H9 (cell line): ENCODE measurements at regions not wholly inside any gene's neighbourhood (a gene's known extent, or its start where the extent isn't known, plus 50 kb on each side); places are given as distances from the start of the nearest gene placed in this dataset.

Source experiments
- DNase-seq: peaks from one replicate; pipeline ENCODE4 v3.0.0-alpha.2; 2017
- H2AFZ ChIP-seq: one replicate; pipeline ENCODE4 v1.6.1; 2013; ENCODE audit warnings: mild to moderate bottlenecking, low read length, control low read depth, moderate library complexity
- H2AK5ac ChIP-seq: 2 replicates; pipeline ENCODE4 v1.6.1; 2013; ENCODE audit warnings: low read length, control low read depth, mixed read lengths; ENCODE audit not compliant: insufficient read length
- H2BK120ac ChIP-seq: one replicate; pipeline ENCODE4 v1.6.1; 2013; ENCODE audit warnings: low read depth, mild to moderate bottlenecking, low read length, control low read depth, inconsistent platforms; ENCODE audit not compliant: poor library complexity, severe bottlenecking
- H2BK12ac ChIP-seq: 2 replicates; pipeline ENCODE4 v1.6.1; 2013; ENCODE audit warnings: low read length, control low read depth, mixed read lengths, low read depth; ENCODE audit not compliant: insufficient read length
- H2BK15ac ChIP-seq: 2 replicates; pipeline ENCODE4 v1.6.1; 2013; ENCODE audit warnings: low read depth, low read length, control low read depth
- H2BK20ac ChIP-seq: one replicate; pipeline ENCODE4 v1.6.1; 2013; ENCODE audit warnings: low read depth, mild to moderate bottlenecking, low read length, control low read depth, inconsistent platforms; ENCODE audit not compliant: poor library complexity, severe bottlenecking
- H2BK5ac ChIP-seq: 2 replicates; pipeline ENCODE4 v1.6.1; 2013; ENCODE audit warnings: low read length, control low read depth, mixed read lengths; ENCODE audit not compliant: insufficient read length
- H3K14ac ChIP-seq: 2 replicates; pipeline ENCODE4 v1.6.1; 2013; ENCODE audit warnings: low read length, control low read depth; ENCODE audit not compliant: insufficient read depth
- H3K18ac ChIP-seq: 2 replicates; pipeline ENCODE4 v1.6.1; 2013; ENCODE audit warnings: low read depth, mild to moderate bottlenecking, mixed read lengths, low read length, control low read depth; ENCODE audit not compliant: insufficient read length
- H3K23ac ChIP-seq: 2 replicates; pipeline ENCODE4 v1.6.1; 2013; ENCODE audit warnings: low read length, control low read depth, mixed read lengths, low read depth; ENCODE audit not compliant: insufficient read length
- H3K23me2 ChIP-seq: 2 replicates; pipeline ENCODE4 v1.6.1; 2013; ENCODE audit warnings: low read depth, mild to moderate bottlenecking, mixed read lengths, low read length, control low read depth; ENCODE audit not compliant: insufficient read length, poor library complexity, severe bottlenecking
- H3K27ac ChIP-seq: 2 replicates; pipeline ENCODE4 v1.5.1; 2013; ENCODE audit warnings: low read length, control low read depth, mixed read lengths, low read depth; ENCODE audit not compliant: insufficient read length
- H3K27me3 ChIP-seq: 2 replicates; pipeline ENCODE4 v1.6.1; 2013; ENCODE audit warnings: low read length, control low read depth, inconsistent platforms; ENCODE audit not compliant: insufficient read depth
- H3K4ac ChIP-seq: 2 replicates; pipeline ENCODE4 v1.6.1; 2013; ENCODE audit warnings: low read depth, mild to moderate bottlenecking, control low read depth, inconsistent platforms, low read length, moderate library complexity
- H3K4me1 ChIP-seq: 2 replicates; pipeline ENCODE4 v1.6.1; 2013; ENCODE audit warnings: low read length, control low read depth, inconsistent platforms; ENCODE audit not compliant: insufficient read depth
- H3K4me2 ChIP-seq: 2 replicates; pipeline ENCODE4 v1.6.1; 2013; ENCODE audit warnings: low read length, control low read depth, mixed read lengths; ENCODE audit not compliant: insufficient read length, insufficient read depth
- H3K56ac ChIP-seq: 2 replicates; pipeline ENCODE4 v1.6.1; 2013; ENCODE audit warnings: low read depth, mild to moderate bottlenecking, mixed read lengths, low read length, control low read depth; ENCODE audit not compliant: insufficient read length
- H3K79me1 ChIP-seq: 2 replicates; pipeline ENCODE4 v1.6.1; 2013; ENCODE audit warnings: low read depth, mild to moderate bottlenecking, moderate library complexity, low read length, control low read depth, inconsistent platforms; ENCODE audit not compliant: insufficient read depth, poor library complexity, severe bottlenecking
- H3K79me2 ChIP-seq: 2 replicates; pipeline ENCODE4 v1.6.1; 2013; ENCODE audit warnings: low read length, control low read depth, inconsistent platforms; ENCODE audit not compliant: insufficient read depth
- H3K9ac ChIP-seq: 2 replicates; pipeline ENCODE4 v1.6.1; 2013; ENCODE audit warnings: low read length, control low read depth, mixed read lengths; ENCODE audit not compliant: insufficient read length; ENCODE audit errors: extremely low read depth
- H3K9me3 ChIP-seq: one replicate; pipeline ENCODE4 v1.6.1; 2013; ENCODE audit warnings: low read depth, low read length, inconsistent platforms; ENCODE audit not compliant: control insufficient read depth
- H3T11ph ChIP-seq: one replicate; pipeline ENCODE4 v1.6.1; 2013; ENCODE audit warnings: mild to moderate bottlenecking, low read length, control low read depth, inconsistent platforms
- H4K20me1 ChIP-seq: one replicate; pipeline ENCODE4 v1.6.1; 2013; ENCODE audit not compliant: control insufficient read depth, insufficient read length, insufficient read depth
- H4K5ac ChIP-seq: 2 replicates; pipeline ENCODE4 v1.6.1; 2013; ENCODE audit warnings: low read depth, mild to moderate bottlenecking, mixed read lengths, low read length, control low read depth; ENCODE audit not compliant: insufficient read length
- H4K8ac ChIP-seq: replicated peaks from 2 replicates; pipeline ENCODE4 v1.6.1; 2013; ENCODE audit warnings: low read length, control low read depth, mixed read lengths, low read depth; ENCODE audit not compliant: insufficient read length
- H4K91ac ChIP-seq: 2 replicates; pipeline ENCODE4 v1.6.1; 2013; ENCODE audit warnings: low read depth, mild to moderate bottlenecking, moderate library complexity, mixed read lengths, low read length, control low read depth; ENCODE audit not compliant: insufficient read length
- H3K27ac Mint-ChIP-seq, 3 experiments: 2 replicates in 2 of 3; 3 replicates in 1 of 3; pipeline ENCODE4 v1.8.0; 2020 to 2021; ENCODE audit warnings: mixed read lengths in 3 of 3, mild to moderate bottlenecking in 1 of 3, moderate library complexity in 1 of 3
- H3K27me3 Mint-ChIP-seq: 2 replicates; pipeline ENCODE4 v1.8.0; 2021; ENCODE audit warnings: low read depth, mild to moderate bottlenecking, moderate library complexity, mixed read lengths
- H3K36me3 Mint-ChIP-seq, 3 experiments: 2 replicates in 2 of 3; 3 replicates in 1 of 3; pipeline ENCODE4 v1.8.0; 2020 to 2021; ENCODE audit warnings: low read depth in 3 of 3, mixed read lengths in 3 of 3; ENCODE audit not compliant: insufficient read depth in 1 of 3
- H3K4me1 Mint-ChIP-seq, 2 experiments: 2 replicates each; pipeline ENCODE4 v1.8.0; 2020; ENCODE audit warnings: mixed read lengths in 2 of 2
- H3K4me3 Mint-ChIP-seq, 2 experiments: 2 replicates in 1 of 2; 3 replicates in 1 of 2; pipeline ENCODE4 v1.8.0; 2020 to 2021; ENCODE audit warnings: mild to moderate bottlenecking in 2 of 2, mixed read lengths in 2 of 2, moderate library complexity in 1 of 2
- H3K9me3 Mint-ChIP-seq, 2 experiments: 2 replicates in 1 of 2; 3 replicates in 1 of 2; pipeline ENCODE4 v1.8.0; 2020; ENCODE audit warnings: mild to moderate bottlenecking in 2 of 2, mixed read lengths in 2 of 2, moderate library complexity in 1 of 2
- CTCF ChIP-seq: fragments of 200-600 bp; sonication (generic); conservative IDR thresholded peaks from 3 replicates; pipeline ENCODE4 v1.8.0; 2021; ENCODE audit warnings: antibody characterized with exemption, mild to moderate bottlenecking
- WGBS: extraction: QIAGEN DNeasy Blood & Tissue Kit; methylation state at CpG from one replicate; pipeline ENCODE4 v1.1.7; 2013; ENCODE audit warnings: missing lambda C conversion rate, low lambda C conversion rate, mixed read lengths; ENCODE audit not compliant: insufficient read length; ENCODE audit errors: extremely low coverage; 5-methylcytosine and 5-hydroxymethylcytosine counted together

GRCh38 chr4:82287720-82288119 is 86.1 kb downstream of the HNRNPD start:
- H2BK5ac ChIP-seq, result no peak overlapping the region
- Mint-ChIP-seq H3K4me3 (no peak overlapping the region), H3K9me3 (no peaks in the 10 kb centered on the region), H3K27me3 (peaks cover 10% of the 10 kb centered on the region), H3K36me3 (no peaks in the 10 kb centered on the region), H3K27ac (no peak overlapping the region), H3K4me1 (peaks cover 7 to 12% of the 10 kb centered on the region in 2 experiments)
- H4K91ac ChIP-seq, result no peak overlapping the region
- H3K79me1 ChIP-seq, result no peaks in the 10 kb centered on the region
- no peaks in the 10 kb centered on the region; the same call in 1 of the 2 replicates for H3K27me3 ChIP-seq
- no peak for TF ChIP-seq CTCF
- H2BK120ac ChIP-seq, result no peak overlapping the region
- no peaks in the 10 kb centered on the region; the same call in 1 of the 2 replicates for H3K4me1 ChIP-seq
- H3K23me2 ChIP-seq, result peaks cover 8% of the 10 kb centered on the region
- no peak overlapping the region for H3K4ac ChIP-seq
- WGBS, result no CpG with 5 or more reads among the region's 5 CpGs
- no peak overlapping the region for H3K27ac ChIP-seq
- no peak overlapping the region for H4K5ac ChIP-seq
- no peak overlapping the region for H2BK20ac ChIP-seq
- H3T11ph ChIP-seq, result no peak overlapping the region
- H2BK15ac ChIP-seq, result no peak overlapping the region
- H2BK12ac ChIP-seq, result no peak overlapping the region
- H3K4me2 ChIP-seq, result no peak overlapping the region
- H4K20me1 ChIP-seq, result no peaks in the 10 kb centered on the region
- no peaks in the 10 kb centered on the region for H3K79me2 ChIP-seq
- DNase-seq, result no peak
- no peak overlapping the region for H3K9ac ChIP-seq
- no peak overlapping the region for H2AFZ ChIP-seq
- H3K14ac ChIP-seq, result no peak overlapping the region
- H2AK5ac ChIP-seq, result no peak overlapping the region
- no peak overlapping the region for H3K56ac ChIP-seq
- no peak overlapping the region for H3K23ac ChIP-seq
- H3K9me3 ChIP-seq, result no peaks in the 10 kb centered on the region
- no peak overlapping the region for H3K18ac ChIP-seq
- H4K8ac ChIP-seq, result no peak overlapping the region
